ENCODE measurements at regions not wholly inside any gene's neighbourhood (a gene's known extent, or its start where the extent isn't known, plus 50 kb on each side); places are given as distances from the start of the nearest gene placed in this dataset.

GRCh38 chr5:60267907-60268306 is 374.4 kb upstream of the PDE4D start:
- no peaks in the 10 kb centered on the region for H3K4me1 ChIP-seq (ENCODE audit: control insufficient read depth, extremely low read depth, insufficient read depth, low read length)
- intact Hi-C loops (cut with micrococcal nuclease) (no loop called here), dilution Hi-C loops (cut with MboI; ENCODE audit: extremely low pct_ligation_motif_present, low sequenced_read_pairs) (no loop called here)
- DNase-seq (ENCODE audit: low read depth, low spot score): no peak
- H3K9ac ChIP-seq (replicated peaks; ENCODE audit: extremely low read depth, insufficient read depth, low read length): no peak overlapping the region
- H3K4me3 ChIP-seq (replicated peaks in 1 of 3; ENCODE audit: insufficient read depth in 1 of 3, low read depth in 1 of 3, low read length in 3 of 3): no peak overlapping the region
- POLR2A ChIA-PET: no interaction called here
- no peaks in the 10 kb centered on the region for H3K79me2 ChIP-seq (ENCODE audit: control insufficient read depth, insufficient read depth, low read length)
- no peak for FAIRE-seq
- no TSS peak for BruUV-seq (replicated peaks)
- H4K20me1 ChIP-seq (replicated peaks; ENCODE audit: control insufficient read depth, extremely low read depth, insufficient read depth, low read length): no peaks in the 10 kb centered on the region
- peaks cover 0 to 3% of the 10 kb centered on the region in 2 experiments for H3K27me3 ChIP-seq (ENCODE audit: control insufficient read depth in 2 of 2, insufficient read depth in 2 of 2, low read length in 2 of 2)
- H3K4me2 ChIP-seq (ENCODE audit: insufficient read depth, low read length): no peak overlapping the region
- no peak for TF ChIP-seq EZH2 (IDR thresholded peaks at IDR 0.05; ENCODE audit: borderline replicate concordance, low read depth, low read length, severe bottlenecking)
- no peak overlapping the region for H3K27ac ChIP-seq (ENCODE audit: insufficient read depth, low read depth, low read length)
- H2AFZ ChIP-seq (ENCODE audit: low read depth, low read length): no peak overlapping the region
- CTCF ChIA-PET: no interaction called here
- H3K9me3 ChIP-seq (replicated peaks; ENCODE audit: control insufficient read depth, insufficient read depth, low read length): no peaks in the 10 kb centered on the region
- no peaks in the 10 kb centered on the region for H3K36me3 ChIP-seq (ENCODE audit: control insufficient read depth in 2 of 2, extremely low read depth in 1 of 2, insufficient read depth in 2 of 2, low read length in 2 of 2)
- H3K9me1 ChIP-seq (replicated peaks; ENCODE audit: control insufficient read depth, extremely low read depth, insufficient read depth, low read length): no peaks in the 10 kb centered on the region

- intact Hi-C loops (cut with micrococcal nuclease) (no loop called here), dilution Hi-C loops (cut with MboI; ENCODE audit: extremely low pct_ligation_motif_present, low sequenced_read_pairs) (no loop called here)
- ChIA-PET CTCF (interaction anchor here (1.0 kb wide), 1 partner anchor 24 kb away, joined by 4 read pairs; no protein-coding TSS in a partner anchor), POLR2A (no interaction called here)
- BruUV-seq (replicated peaks): no TSS peak
- DNase-seq (ENCODE audit: low read depth, low spot score): no peak
- H3K79me2 ChIP-seq (ENCODE audit: control insufficient read depth, insufficient read depth, low read length): no peaks in the 10 kb centered on the region
- TF ChIP-seq EZH2 (IDR thresholded peaks at IDR 0.05; ENCODE audit: borderline replicate concordance, low read depth, low read length, severe bottlenecking): no peak
- no peak overlapping the region for H2AFZ ChIP-seq (ENCODE audit: low read depth, low read length)
- no peak overlapping the region for H3K4me3 ChIP-seq (replicated peaks in 1 of 3; ENCODE audit: insufficient read depth in 1 of 3, low read depth in 1 of 3, low read length in 3 of 3)
- H3K27me3 ChIP-seq (ENCODE audit: control insufficient read depth in 2 of 2, insufficient read depth in 2 of 2, low read length in 2 of 2): peaks cover 0 to 3% of the 10 kb centered on the region in 2 experiments
- no peaks in the 10 kb centered on the region for H3K9me3 ChIP-seq (replicated peaks; ENCODE audit: control insufficient read depth, insufficient read depth, low read length)
- no peaks in the 10 kb centered on the region for H3K36me3 ChIP-seq (ENCODE audit: control insufficient read depth in 2 of 2, extremely low read depth in 1 of 2, insufficient read depth in 2 of 2, low read length in 2 of 2)
- H3K4me1 ChIP-seq (ENCODE audit: control insufficient read depth, extremely low read depth, insufficient read depth, low read length): peaks cover 7% of the 10 kb centered on the region
- no peaks in the 10 kb centered on the region for H3K9me1 ChIP-seq (replicated peaks; ENCODE audit: control insufficient read depth, extremely low read depth, insufficient read depth, low read length)
- no peak overlapping the region for H3K27ac ChIP-seq (ENCODE audit: insufficient read depth, low read depth, low read length)
- H3K4me2 ChIP-seq (ENCODE audit: insufficient read depth, low read length): no peak overlapping the region
- FAIRE-seq: no peak
- no peak overlapping the region for H3K9ac ChIP-seq (replicated peaks; ENCODE audit: extremely low read depth, insufficient read depth, low read length)
- H4K20me1 ChIP-seq (replicated peaks; ENCODE audit: control insufficient read depth, extremely low read depth, insufficient read depth, low read length): no peaks in the 10 kb centered on the region
Observed at GRCh38 chr5:60263346-60263745, 369.8 kb upstream of the PDE4D start.

Measured in endothelial cell of umbilical vein (primary cell).